ENCODE measurements at regions not wholly inside any gene's neighbourhood (a gene's known extent, or its start where the extent isn't known, plus 50 kb on each side); places are given as distances from the start of the nearest gene placed in this dataset.

GRCh38 chr2:160892204-160892603 lies 268.0 kb upstream of the TANK start:
- no peaks in the 10 kb centered on the region for H3K27me3 Mint-ChIP-seq (ENCODE audit: low read depth, poor library complexity)
- DNase-seq, result no peak
- no peak for TF ChIP-seq CTCF (IDR thresholded peaks at IDR 0.05)

GRCh38 chr2:160893581-160893980 lies 266.6 kb upstream of the TANK start:
- no peak for DNase-seq
- Mint-ChIP-seq H3K27me3 (ENCODE audit: low read depth, poor library complexity) (no peaks in the 10 kb centered on the region), H3K36me3 (ENCODE audit: low read depth) (no peaks in the 10 kb centered on the region), H3K4me1 (peaks cover 5% of the 10 kb centered on the region), H3K27ac (no peak overlapping the region), H3K9me3 (peaks cover 14% of the 10 kb centered on the region), H3K4me3 (no peak overlapping the region)
- TF ChIP-seq CTCF (IDR thresholded peaks at IDR 0.05), result no peak

More at GRCh38 chr2:160892204-160892603, 268.0 kb upstream of the TANK start:
- Mint-ChIP-seq H3K4me1 (no peaks in the 10 kb centered on the region), H3K36me3 (ENCODE audit: low read depth) (no peaks in the 10 kb centered on the region), H3K9me3 (peaks cover 7% of the 10 kb centered on the region), H3K27ac (no peak overlapping the region), H3K4me3 (no peak overlapping the region)

- H3K27ac Mint-ChIP-seq, result peak overlapping the region; percentile 71
- H3K4me1 Mint-ChIP-seq, result peaks cover 29% of the 10 kb centered on the region
- no peak for TF ChIP-seq CTCF (IDR thresholded peaks at IDR 0.05)
- H3K4me3 Mint-ChIP-seq, result peak overlapping the region; percentile 30
- no peaks in the 10 kb centered on the region for H3K36me3 Mint-ChIP-seq (ENCODE audit: low read depth)
- no peaks in the 10 kb centered on the region for H3K27me3 Mint-ChIP-seq (ENCODE audit: low read depth, poor library complexity)
- DNase-seq, result no peak
- H3K9me3 Mint-ChIP-seq, result peaks cover 14% of the 10 kb centered on the region
These were observed 261.5 kb upstream of the TANK start for GRCh38 chr2:160898581-160899307.

- Mint-ChIP-seq H3K4me1 (peaks cover 33% of the 10 kb centered on the region), H3K27me3 (ENCODE audit: low read depth, poor library complexity) (no peaks in the 10 kb centered on the region), H3K4me3 (no peak overlapping the region), H3K36me3 (ENCODE audit: low read depth) (no peaks in the 10 kb centered on the region), H3K9me3 (peaks cover 7% of the 10 kb centered on the region), H3K27ac (no peak overlapping the region)
- DNase-seq, result no peak
- TF ChIP-seq CTCF (IDR thresholded peaks at IDR 0.05), result no peak
These were observed 258.6 kb upstream of the TANK start for GRCh38 chr2:160901613-160902012.

GRCh38 chr2:160905862-160906261 lies 254.4 kb upstream of the TANK start:
- H3K27ac Mint-ChIP-seq, result no peak overlapping the region
- H3K4me1 Mint-ChIP-seq, result peaks cover 29% of the 10 kb centered on the region
- TF ChIP-seq CTCF (IDR thresholded peaks at IDR 0.05), result no peak
- no peaks in the 10 kb centered on the region for H3K9me3 Mint-ChIP-seq
- no peak overlapping the region for H3K4me3 Mint-ChIP-seq
- H3K27me3 Mint-ChIP-seq (ENCODE audit: low read depth, poor library complexity), result no peaks in the 10 kb centered on the region
- no peak for DNase-seq
- H3K36me3 Mint-ChIP-seq (ENCODE audit: low read depth), result no peaks in the 10 kb centered on the region

- Mint-ChIP-seq H3K4me1 (peaks cover 35% of the 10 kb centered on the region), H3K27me3 (ENCODE audit: low read depth, poor library complexity) (no peaks in the 10 kb centered on the region), H3K9me3 (no peaks in the 10 kb centered on the region), H3K36me3 (ENCODE audit: low read depth) (no peaks in the 10 kb centered on the region), H3K27ac (no peak overlapping the region), H3K4me3 (no peak overlapping the region)
- no peak for DNase-seq
- no peak for TF ChIP-seq CTCF (IDR thresholded peaks at IDR 0.05)
These were observed 253.3 kb upstream of the TANK start for GRCh38 chr2:160906878-160907277.

Measured in nephron progenitor cell (in vitro differentiated cells).